H9 (cell line): ENCODE measurements at regions not wholly inside any gene's neighbourhood (a gene's known extent, or its start where the extent isn't known, plus 50 kb on each side); places are given as distances from the start of the nearest gene placed in this dataset.

Experiments
- DNase-seq: peaks from one replicate; pipeline ENCODE4 v3.0.0-alpha.2; 2017
- H2AFZ ChIP-seq: one replicate; pipeline ENCODE4 v1.6.1; 2013; ENCODE audit warnings: mild to moderate bottlenecking, low read length, control low read depth, moderate library complexity
- H2AK5ac ChIP-seq: 2 replicates; pipeline ENCODE4 v1.6.1; 2013; ENCODE audit warnings: low read length, control low read depth, mixed read lengths; ENCODE audit not compliant: insufficient read length
- H2BK120ac ChIP-seq: one replicate; pipeline ENCODE4 v1.6.1; 2013; ENCODE audit warnings: low read depth, mild to moderate bottlenecking, low read length, control low read depth, inconsistent platforms; ENCODE audit not compliant: poor library complexity, severe bottlenecking
- H2BK12ac ChIP-seq: 2 replicates; pipeline ENCODE4 v1.6.1; 2013; ENCODE audit warnings: low read length, control low read depth, mixed read lengths, low read depth; ENCODE audit not compliant: insufficient read length
- H2BK15ac ChIP-seq: 2 replicates; pipeline ENCODE4 v1.6.1; 2013; ENCODE audit warnings: low read depth, low read length, control low read depth
- H2BK20ac ChIP-seq: one replicate; pipeline ENCODE4 v1.6.1; 2013; ENCODE audit warnings: low read depth, mild to moderate bottlenecking, low read length, control low read depth, inconsistent platforms; ENCODE audit not compliant: poor library complexity, severe bottlenecking
- H2BK5ac ChIP-seq: 2 replicates; pipeline ENCODE4 v1.6.1; 2013; ENCODE audit warnings: low read length, control low read depth, mixed read lengths; ENCODE audit not compliant: insufficient read length
- H3K14ac ChIP-seq: 2 replicates; pipeline ENCODE4 v1.6.1; 2013; ENCODE audit warnings: low read length, control low read depth; ENCODE audit not compliant: insufficient read depth
- H3K18ac ChIP-seq: 2 replicates; pipeline ENCODE4 v1.6.1; 2013; ENCODE audit warnings: low read depth, mild to moderate bottlenecking, mixed read lengths, low read length, control low read depth; ENCODE audit not compliant: insufficient read length
- H3K23ac ChIP-seq: 2 replicates; pipeline ENCODE4 v1.6.1; 2013; ENCODE audit warnings: low read length, control low read depth, mixed read lengths, low read depth; ENCODE audit not compliant: insufficient read length
- H3K23me2 ChIP-seq: 2 replicates; pipeline ENCODE4 v1.6.1; 2013; ENCODE audit warnings: low read depth, mild to moderate bottlenecking, mixed read lengths, low read length, control low read depth; ENCODE audit not compliant: insufficient read length, poor library complexity, severe bottlenecking
- H3K27ac ChIP-seq: 2 replicates; pipeline ENCODE4 v1.5.1; 2013; ENCODE audit warnings: low read length, control low read depth, mixed read lengths, low read depth; ENCODE audit not compliant: insufficient read length
- H3K27me3 ChIP-seq: 2 replicates; pipeline ENCODE4 v1.6.1; 2013; ENCODE audit warnings: low read length, control low read depth, inconsistent platforms; ENCODE audit not compliant: insufficient read depth
- H3K4ac ChIP-seq: 2 replicates; pipeline ENCODE4 v1.6.1; 2013; ENCODE audit warnings: low read depth, mild to moderate bottlenecking, control low read depth, inconsistent platforms, low read length, moderate library complexity
- H3K4me1 ChIP-seq: 2 replicates; pipeline ENCODE4 v1.6.1; 2013; ENCODE audit warnings: low read length, control low read depth, inconsistent platforms; ENCODE audit not compliant: insufficient read depth
- H3K4me2 ChIP-seq: 2 replicates; pipeline ENCODE4 v1.6.1; 2013; ENCODE audit warnings: low read length, control low read depth, mixed read lengths; ENCODE audit not compliant: insufficient read length, insufficient read depth
- H3K56ac ChIP-seq: 2 replicates; pipeline ENCODE4 v1.6.1; 2013; ENCODE audit warnings: low read depth, mild to moderate bottlenecking, mixed read lengths, low read length, control low read depth; ENCODE audit not compliant: insufficient read length
- H3K79me1 ChIP-seq: 2 replicates; pipeline ENCODE4 v1.6.1; 2013; ENCODE audit warnings: low read depth, mild to moderate bottlenecking, moderate library complexity, low read length, control low read depth, inconsistent platforms; ENCODE audit not compliant: insufficient read depth, poor library complexity, severe bottlenecking
- H3K79me2 ChIP-seq: 2 replicates; pipeline ENCODE4 v1.6.1; 2013; ENCODE audit warnings: low read length, control low read depth, inconsistent platforms; ENCODE audit not compliant: insufficient read depth
- H3K9ac ChIP-seq: 2 replicates; pipeline ENCODE4 v1.6.1; 2013; ENCODE audit warnings: low read length, control low read depth, mixed read lengths; ENCODE audit not compliant: insufficient read length; ENCODE audit errors: extremely low read depth
- H3K9me3 ChIP-seq: one replicate; pipeline ENCODE4 v1.6.1; 2013; ENCODE audit warnings: low read depth, low read length, inconsistent platforms; ENCODE audit not compliant: control insufficient read depth
- H3T11ph ChIP-seq: one replicate; pipeline ENCODE4 v1.6.1; 2013; ENCODE audit warnings: mild to moderate bottlenecking, low read length, control low read depth, inconsistent platforms
- H4K20me1 ChIP-seq: one replicate; pipeline ENCODE4 v1.6.1; 2013; ENCODE audit not compliant: control insufficient read depth, insufficient read length, insufficient read depth
- H4K5ac ChIP-seq: 2 replicates; pipeline ENCODE4 v1.6.1; 2013; ENCODE audit warnings: low read depth, mild to moderate bottlenecking, mixed read lengths, low read length, control low read depth; ENCODE audit not compliant: insufficient read length
- H4K8ac ChIP-seq: replicated peaks from 2 replicates; pipeline ENCODE4 v1.6.1; 2013; ENCODE audit warnings: low read length, control low read depth, mixed read lengths, low read depth; ENCODE audit not compliant: insufficient read length
- H4K91ac ChIP-seq: 2 replicates; pipeline ENCODE4 v1.6.1; 2013; ENCODE audit warnings: low read depth, mild to moderate bottlenecking, moderate library complexity, mixed read lengths, low read length, control low read depth; ENCODE audit not compliant: insufficient read length
- H3K27ac Mint-ChIP-seq, 3 experiments: 2 replicates in 2 of 3; 3 replicates in 1 of 3; pipeline ENCODE4 v1.8.0; 2020 to 2021; ENCODE audit warnings: mixed read lengths in 3 of 3, mild to moderate bottlenecking in 1 of 3, moderate library complexity in 1 of 3
- H3K27me3 Mint-ChIP-seq: 2 replicates; pipeline ENCODE4 v1.8.0; 2021; ENCODE audit warnings: low read depth, mild to moderate bottlenecking, moderate library complexity, mixed read lengths
- H3K36me3 Mint-ChIP-seq, 3 experiments: 2 replicates in 2 of 3; 3 replicates in 1 of 3; pipeline ENCODE4 v1.8.0; 2020 to 2021; ENCODE audit warnings: low read depth in 3 of 3, mixed read lengths in 3 of 3; ENCODE audit not compliant: insufficient read depth in 1 of 3
- H3K4me1 Mint-ChIP-seq, 2 experiments: 2 replicates each; pipeline ENCODE4 v1.8.0; 2020; ENCODE audit warnings: mixed read lengths in 2 of 2
- H3K4me3 Mint-ChIP-seq, 2 experiments: 2 replicates in 1 of 2; 3 replicates in 1 of 2; pipeline ENCODE4 v1.8.0; 2020 to 2021; ENCODE audit warnings: mild to moderate bottlenecking in 2 of 2, mixed read lengths in 2 of 2, moderate library complexity in 1 of 2
- H3K9me3 Mint-ChIP-seq, 2 experiments: 2 replicates in 1 of 2; 3 replicates in 1 of 2; pipeline ENCODE4 v1.8.0; 2020; ENCODE audit warnings: mild to moderate bottlenecking in 2 of 2, mixed read lengths in 2 of 2, moderate library complexity in 1 of 2
- CTCF ChIP-seq: fragments of 200-600 bp; sonication (generic); conservative IDR thresholded peaks from 3 replicates; pipeline ENCODE4 v1.8.0; 2021; ENCODE audit warnings: antibody characterized with exemption, mild to moderate bottlenecking
- WGBS: extraction: QIAGEN DNeasy Blood & Tissue Kit; methylation state at CpG from one replicate; pipeline ENCODE4 v1.1.7; 2013; ENCODE audit warnings: missing lambda C conversion rate, low lambda C conversion rate, mixed read lengths; ENCODE audit not compliant: insufficient read length; ENCODE audit errors: extremely low coverage; 5-methylcytosine and 5-hydroxymethylcytosine counted together

- H3K4me3 Mint-ChIP-seq = no peak overlapping the region
- H3K4ac ChIP-seq = no peak overlapping the region
- H2BK12ac ChIP-seq = no peak overlapping the region
- no peak overlapping the region for H2AFZ ChIP-seq
- no peak overlapping the region for H3K14ac ChIP-seq
- peaks cover 8 to 19% (median 11%) of the 10 kb centered on the region in 3 experiments for H3K36me3 Mint-ChIP-seq
- H3K79me1 ChIP-seq = no peaks in the 10 kb centered on the region
- H4K91ac ChIP-seq = no peak overlapping the region
- H3K56ac ChIP-seq = no peak overlapping the region
- no peak overlapping the region for H2BK20ac ChIP-seq
- H4K5ac ChIP-seq = no peak overlapping the region
- H3K18ac ChIP-seq = no peak overlapping the region
- WGBS = no CpG with 5 or more reads among the region's 7 CpGs
- no peak overlapping the region for H3K23ac ChIP-seq
- no peaks in the 10 kb centered on the region for H3K4me1 ChIP-seq
- no peak overlapping the region for H2BK5ac ChIP-seq
- no peak overlapping the region for H2AK5ac ChIP-seq
- no peak overlapping the region for H3K4me2 ChIP-seq
- H4K8ac ChIP-seq = no peak overlapping the region
- H3K27me3 ChIP-seq = no peaks in the 10 kb centered on the region; the same call in 1 of the 2 replicates
- no peak overlapping the region for H3K27ac Mint-ChIP-seq
- H4K20me1 ChIP-seq = no peaks in the 10 kb centered on the region
- H3T11ph ChIP-seq = no peak overlapping the region
- no peaks in the 10 kb centered on the region; the same call in 1 of the 2 replicates for H3K79me2 ChIP-seq
- no peak overlapping the region for H3K9ac ChIP-seq
- no peak for DNase-seq
- peaks cover 3 to 8% of the 10 kb centered on the region in 2 experiments; a peak in 3 of 4 replicates for H3K4me1 Mint-ChIP-seq
- no peak overlapping the region for H2BK15ac ChIP-seq
- no peaks in the 10 kb centered on the region for H3K23me2 ChIP-seq
- H3K27me3 Mint-ChIP-seq = peaks cover 20% of the 10 kb centered on the region
- H3K27ac ChIP-seq = no peak overlapping the region
- H3K9me3 ChIP-seq = no peaks in the 10 kb centered on the region
- H3K9me3 Mint-ChIP-seq = peaks cover 39 to 40% of the 10 kb centered on the region in 2 experiments
- TF ChIP-seq CTCF = no peak
- H2BK120ac ChIP-seq = no peak overlapping the region
Measured at GRCh38 chr17:77666881-77667395, 291.6 kb upstream of the TNRC6C start.
